ENCODE measurements at regions not wholly inside any gene's neighbourhood (a gene's known extent, or its start where the extent isn't known, plus 50 kb on each side); places are given as distances from the start of the nearest gene placed in this dataset.
"Not testable (repeated sequence)": the region's sequence is repeated elsewhere in the genome, so short reads cannot be mapped to it uniquely, and the experiment has no call there.

- intact Hi-C loops (cut with DNase I): no loop called here
These were observed 564.0 kb downstream of the TRHDE start for GRCh38 chr12:72836194-72836593.

GRCh38 chr12:72839696-72840095 is 567.5 kb downstream of the TRHDE start:
- intact Hi-C loops (cut with DNase I): no loop called here
- DNase-seq: no peak

More at GRCh38 chr12:72836194-72836593, 564.0 kb downstream of the TRHDE start:
- no peak for DNase-seq

- intact Hi-C loops (cut with DNase I): no loop called here
- no peak for DNase-seq
These were observed 591.5 kb downstream of the TRHDE start for GRCh38 chr12:72863671-72864070.

- intact Hi-C loops (cut with DNase I): no loop called here
- DNase-seq: no peak
These were observed 593.8 kb downstream of the TRHDE start for GRCh38 chr12:72865921-72866320.

DNA sequence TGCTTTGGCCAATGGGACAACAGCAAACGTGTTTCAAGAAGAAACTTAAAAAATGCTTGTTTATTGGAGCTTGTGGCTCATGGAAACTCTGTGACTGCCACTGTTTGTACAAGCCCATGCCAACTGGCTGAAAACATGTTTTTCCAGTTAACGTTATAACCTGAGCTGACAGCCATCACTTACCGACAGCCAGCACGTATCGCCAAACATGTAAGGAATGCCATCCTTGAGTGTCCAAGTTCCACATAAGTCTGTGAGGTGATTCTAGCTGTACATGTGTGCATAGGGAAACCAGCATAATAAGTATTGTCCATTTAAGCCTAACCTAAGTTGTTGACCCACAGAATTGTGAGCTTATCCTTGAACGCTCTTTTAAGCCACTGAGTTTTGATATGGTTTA is 596.9 kb downstream of the TRHDE start:
- no peak for DNase-seq
- intact Hi-C loops (cut with DNase I): no loop called here

- intact Hi-C loops (cut with DNase I): no loop called here
- DNase-seq: no peak
These were observed 600.2 kb downstream of the TRHDE start for GRCh38 chr12:72872238-72872887.

GRCh38 chr12:72872996-72873395 is 600.8 kb downstream of the TRHDE start:
- DNase-seq: no peak
- intact Hi-C loops (cut with DNase I): no loop called here

GRCh38 chr12:72876092-72876491 is 603.9 kb downstream of the TRHDE start:
- no peak for DNase-seq
- intact Hi-C loops (cut with DNase I): no loop called here

GRCh38 chr12:72888693-72889092 is 616.5 kb downstream of the TRHDE start:
- DNase-seq: no peak
- intact Hi-C loops (cut with DNase I): no loop called here

DNA sequence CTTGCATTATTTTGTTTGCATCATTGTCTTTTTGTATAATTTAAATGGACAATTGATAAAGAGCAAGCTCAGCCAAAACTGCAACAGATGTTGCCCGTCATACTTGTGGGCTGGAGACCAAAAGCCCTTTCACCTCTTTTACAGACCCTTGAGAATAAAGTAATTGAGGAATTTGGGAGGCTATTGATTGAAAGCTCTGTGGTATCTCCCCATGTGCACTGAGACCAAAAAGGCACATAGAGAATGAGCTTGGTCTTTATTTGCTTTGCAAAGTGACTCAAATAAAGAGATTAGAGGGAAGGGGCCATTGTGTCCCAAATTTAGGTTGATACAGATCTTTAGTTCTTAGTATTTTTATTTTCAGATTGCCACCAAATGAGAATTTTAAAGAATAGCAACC is 617.6 kb downstream of the TRHDE start:
- intact Hi-C loops (cut with DNase I): no loop called here

DNA sequence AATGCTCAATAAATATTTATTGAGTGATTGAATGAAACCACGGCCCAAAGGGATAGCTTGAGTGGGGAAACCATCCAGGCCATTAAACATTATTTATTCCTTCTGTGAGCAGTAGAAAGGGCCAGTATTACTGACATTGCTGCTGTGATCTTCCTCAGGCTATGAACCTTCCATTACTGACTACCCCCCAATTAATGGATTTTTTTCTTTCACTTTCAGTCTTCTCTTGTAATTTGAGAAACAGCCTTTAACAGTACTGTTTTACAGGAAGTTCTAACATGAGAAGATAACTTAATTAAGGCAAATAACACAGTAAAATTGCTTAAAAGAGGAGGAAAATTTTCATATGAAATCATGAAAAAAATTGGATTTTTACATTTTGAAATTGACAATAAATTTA is 629.5 kb downstream of the TRHDE start:
- DNase-seq: no peak
- intact Hi-C loops (cut with DNase I): no loop called here

More for the DNA sequence above, 617.6 kb downstream of the TRHDE start:
- DNase-seq: no peak

GRCh38 chr12:72925716-72926115 is 653.5 kb downstream of the TRHDE start:
- intact Hi-C loops (cut with DNase I): no loop called here
- DNase-seq: no peak

DNA sequence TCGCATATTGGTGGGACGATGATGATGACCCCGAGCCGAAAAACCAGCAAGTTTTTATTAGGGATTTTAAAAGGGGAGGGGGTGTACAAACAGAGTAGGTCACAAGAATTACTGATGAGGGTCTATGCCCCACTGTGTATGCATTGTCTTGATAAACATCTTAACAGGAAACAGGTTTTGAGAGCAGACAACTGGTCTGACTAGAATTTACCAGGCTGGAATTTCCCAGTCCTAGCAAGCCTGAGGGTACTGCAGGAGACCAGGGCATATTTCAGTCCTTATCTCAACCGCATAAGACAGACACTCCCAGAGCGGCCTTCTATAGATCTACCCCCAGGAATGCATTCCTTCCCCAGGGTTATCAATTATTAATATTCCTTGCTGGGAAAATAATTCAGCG is 659.7 kb downstream of the TRHDE start:
- DNase-seq; intact Hi-C loops (cut with DNase I): not testable (repeated sequence)

GRCh38 chr12:72937486-72937885 is 665.3 kb downstream of the TRHDE start:
- intact Hi-C loops (cut with DNase I): no loop called here
- no peak for DNase-seq

GRCh38 chr12:72957454-72957853 is 685.3 kb downstream of the TRHDE start:
- DNase-seq: no peak
- intact Hi-C loops (cut with DNase I): no loop called here

GRCh38 chr12:72966684-72967083 is 694.5 kb downstream of the TRHDE start:
- intact Hi-C loops (cut with DNase I): no loop called here
- DNase-seq: no peak

DNA sequence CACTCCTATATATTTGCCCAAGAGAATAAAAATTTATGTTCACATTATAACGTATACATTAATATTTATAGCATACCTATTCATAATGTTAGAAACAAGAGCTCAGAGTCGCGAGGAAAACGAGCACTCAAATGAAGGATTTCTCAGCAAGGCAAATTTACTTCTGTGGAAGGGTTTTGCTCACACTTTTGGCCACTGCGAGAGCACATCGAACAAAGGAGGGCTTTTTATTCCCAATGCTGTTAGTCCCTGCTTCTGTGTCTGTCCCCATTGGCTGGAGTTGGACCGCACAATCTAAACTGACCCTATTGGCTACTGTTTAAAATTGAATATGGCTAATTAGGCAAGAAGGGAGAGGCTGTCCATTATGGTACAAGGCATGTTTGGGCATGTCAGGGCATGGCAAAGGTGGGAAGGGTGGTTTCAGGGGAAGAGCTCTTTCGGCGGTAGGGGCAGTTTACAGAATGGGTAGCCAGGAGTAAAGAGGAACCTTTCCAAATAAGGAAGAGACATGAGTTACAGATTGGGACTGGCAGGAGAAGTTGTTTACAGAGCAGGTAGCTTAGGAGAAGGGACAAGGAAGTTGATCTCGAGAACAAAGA is 702.9 kb downstream of the TRHDE start:
- DNase-seq: no peak
- intact Hi-C loops (cut with DNase I): no loop called here

DNA sequence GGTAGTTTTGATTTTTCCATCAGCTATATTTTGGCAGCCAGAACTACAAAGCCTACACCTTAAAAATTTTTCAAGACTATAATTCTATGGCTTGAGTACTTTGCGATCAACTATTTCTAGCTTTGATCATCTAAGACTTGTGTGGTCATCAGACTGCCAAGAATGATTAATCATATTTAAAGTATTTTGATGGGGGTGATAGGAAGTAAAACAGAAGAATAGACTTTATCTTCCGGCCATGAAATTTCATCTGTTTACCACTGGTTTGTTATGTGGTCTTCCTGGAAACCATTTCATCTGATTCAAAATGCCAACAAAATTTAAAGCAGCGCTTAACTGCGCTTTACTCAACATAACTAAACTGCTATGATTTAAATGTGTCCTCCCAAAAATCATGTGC is 706.8 kb downstream of the TRHDE start:
- intact Hi-C loops (cut with DNase I): no loop called here
- no peak for DNase-seq

GRCh38 chr12:72982356-72982755 is 710.2 kb downstream of the TRHDE start:
- intact Hi-C loops (cut with DNase I): no loop called here
- no peak for DNase-seq

DNA sequence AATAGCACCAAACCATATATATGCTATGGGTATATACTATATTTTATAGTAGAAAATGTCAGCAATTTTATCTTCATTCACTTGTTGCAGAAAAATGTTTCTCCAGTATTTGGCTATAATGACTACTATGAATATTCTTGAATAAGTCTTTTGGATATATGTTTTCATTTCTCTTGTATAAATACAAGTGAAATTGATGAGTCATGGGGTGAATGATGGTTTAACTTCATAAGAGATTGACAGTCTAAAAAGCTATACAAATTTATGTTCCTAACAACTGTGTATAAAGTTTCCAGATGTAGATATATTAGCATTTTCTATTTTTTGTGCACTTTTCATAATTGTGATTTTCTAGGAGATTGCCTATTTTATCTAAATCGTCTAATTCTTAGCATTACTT is 714.8 kb downstream of the TRHDE start:
- intact Hi-C loops (cut with DNase I): no loop called here
- no peak for DNase-seq

- intact Hi-C loops (cut with DNase I): no loop called here
- no peak for DNase-seq
These were observed 717.3 kb downstream of the TRHDE start for GRCh38 chr12:72989458-72989947.
